SK-N-SH treated with all-trans-retinoic acid at 6 μM for 48 hours (cell line): ENCODE measurements at regions not wholly inside any gene's neighbourhood (a gene's known extent, or its start where the extent isn't known, plus 50 kb on each side); places are given as distances from the start of the nearest gene placed in this dataset.

ENCODE experiments used
- CSDC2 ChIP-seq: fragments of 250-450 bp; sonication (Bioruptor Pico); IDR thresholded peaks from 2 replicates; pipeline ENCODE4 v1.5.0; 2020; ENCODE audit warnings: mild to moderate bottlenecking, moderate library complexity
- GLIS3 ChIP-seq: fragments of 250-450 bp; sonication (Bioruptor Pico); IDR thresholded peaks from 2 replicates; pipeline ENCODE4 v1.5.0; 2020; ENCODE audit warnings: mild to moderate bottlenecking, moderate library complexity
- ISL1 ChIP-seq: fragments of 250-450 bp; sonication (Bioruptor Pico); IDR thresholded peaks from 2 replicates; pipeline ENCODE4 v2.1.2; 2022; ENCODE audit warnings: mild to moderate bottlenecking, moderate library complexity
- PPARA ChIP-seq: fragments of 250-450 bp; sonication (Bioruptor Pico); IDR thresholded peaks from 2 replicates; pipeline ENCODE4 v1.5.0; 2020; ENCODE audit warnings: mild to moderate bottlenecking, borderline replicate concordance
- RARB ChIP-seq: fragments of 250-450 bp; sonication (Bioruptor Pico); IDR thresholded peaks from 2 replicates; pipeline ENCODE4 v1.8.0; 2021; ENCODE audit warnings: mild to moderate bottlenecking, moderate library complexity
- ZNF565 ChIP-seq: fragments of 450-650 bp; formaldehyde crosslinking; conservative IDR thresholded peaks from 2 replicates; pipeline ENCODE4 v1.5.0; 2020; ENCODE audit warnings: low read depth, mild to moderate bottlenecking, moderate library complexity
- ZNF70 ChIP-seq: fragments of 450-650 bp; formaldehyde crosslinking; IDR thresholded peaks from 2 replicates; pipeline ENCODE4 v1.5.0; 2020; ENCODE audit warnings: mild to moderate bottlenecking, moderate library complexity
- TF ChIP-seq, protein P1 (sequence below): fragments of 250-450 bp; sonication (Bioruptor Pico); IDR thresholded peaks from 2 replicates; pipeline ENCODE4 v1.5.1; 2020; ENCODE audit warnings: low read depth, mild to moderate bottlenecking, moderate library complexity
- TF ChIP-seq, protein P2 (sequence below): fragments of 250-450 bp; sonication (Bioruptor Pico); IDR thresholded peaks from 2 replicates; pipeline ENCODE4 v1.5.1; 2021; ENCODE audit warnings: mild to moderate bottlenecking, moderate library complexity
- TF ChIP-seq, protein P3 (sequence below): fragments of 250-450 bp; sonication (Bioruptor Pico); IDR thresholded peaks from 2 replicates; pipeline ENCODE4 v1.8.0; 2020; ENCODE audit warnings: mild to moderate bottlenecking, moderate library complexity, borderline replicate concordance
- TF ChIP-seq, protein P4 (sequence below): fragments of 250-450 bp; sonication (Bioruptor Pico); IDR thresholded peaks from 2 replicates; pipeline ENCODE4 v1.8.0; 2021; ENCODE audit warnings: low read depth, mild to moderate bottlenecking, moderate library complexity, borderline replicate concordance

DNA sequence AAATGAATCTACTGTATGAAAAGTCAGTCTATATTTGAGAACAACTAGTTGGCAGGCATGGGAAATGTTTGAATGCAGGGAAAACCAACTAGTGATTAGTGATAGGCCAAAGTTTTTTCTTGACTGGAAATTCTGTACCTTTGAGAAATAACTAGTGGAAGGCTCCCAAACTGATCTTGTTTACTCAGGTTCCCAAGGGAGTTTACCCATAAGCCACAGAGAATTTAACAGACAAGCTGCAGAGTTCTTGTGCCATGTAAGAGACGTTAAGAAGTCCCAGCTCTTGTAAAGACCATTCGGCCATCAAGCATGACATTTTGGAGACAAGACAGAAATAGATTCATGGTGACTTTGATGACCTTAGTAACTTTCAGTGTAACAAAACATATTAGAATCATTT, 1882.8 kb upstream of the SEL1L start:
- TF ChIP-seq, protein P1, sequence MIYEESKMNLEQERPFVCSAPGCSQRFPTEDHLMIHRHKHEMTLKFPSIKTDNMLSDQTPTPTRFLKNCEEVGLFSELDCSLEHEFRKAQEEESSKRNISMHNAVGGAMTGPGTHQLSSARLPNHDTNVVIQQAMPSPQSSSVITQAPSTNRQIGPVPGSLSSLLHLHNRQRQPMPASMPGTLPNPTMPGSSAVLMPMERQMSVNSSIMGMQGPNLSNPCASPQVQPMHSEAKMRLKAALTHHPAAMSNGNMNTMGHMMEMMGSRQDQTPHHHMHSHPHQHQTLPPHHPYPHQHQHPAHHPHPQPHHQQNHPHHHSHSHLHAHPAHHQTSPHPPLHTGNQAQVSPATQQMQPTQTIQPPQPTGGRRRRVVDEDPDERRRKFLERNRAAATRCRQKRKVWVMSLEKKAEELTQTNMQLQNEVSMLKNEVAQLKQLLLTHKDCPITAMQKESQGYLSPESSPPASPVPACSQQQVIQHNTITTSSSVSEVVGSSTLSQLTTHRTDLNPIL (CRISPR knock-in tag), result no peak
- TF ChIP-seq RARB (CRISPR knock-in tag), result no peak
- TF ChIP-seq ZNF70, result no peak
- TF ChIP-seq, protein P2, sequence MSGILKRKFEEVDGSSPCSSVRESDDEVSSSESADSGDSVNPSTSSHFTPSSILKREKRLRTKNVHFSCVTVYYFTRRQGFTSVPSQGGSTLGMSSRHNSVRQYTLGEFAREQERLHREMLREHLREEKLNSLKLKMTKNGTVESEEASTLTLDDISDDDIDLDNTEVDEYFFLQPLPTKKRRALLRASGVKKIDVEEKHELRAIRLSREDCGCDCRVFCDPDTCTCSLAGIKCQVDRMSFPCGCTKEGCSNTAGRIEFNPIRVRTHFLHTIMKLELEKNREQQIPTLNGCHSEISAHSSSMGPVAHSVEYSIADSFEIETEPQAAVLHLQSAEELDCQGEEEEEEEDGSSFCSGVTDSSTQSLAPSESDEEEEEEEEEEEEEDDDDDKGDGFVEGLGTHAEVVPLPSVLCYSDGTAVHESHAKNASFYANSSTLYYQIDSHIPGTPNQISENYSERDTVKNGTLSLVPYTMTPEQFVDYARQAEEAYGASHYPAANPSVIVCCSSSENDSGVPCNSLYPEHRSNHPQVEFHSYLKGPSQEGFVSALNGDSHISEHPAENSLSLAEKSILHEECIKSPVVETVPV (CRISPR knock-in tag), result no peak
- TF ChIP-seq ZNF565, result no peak
- no peak for TF ChIP-seq ISL1 (CRISPR knock-in tag)
- TF ChIP-seq, protein P3, sequence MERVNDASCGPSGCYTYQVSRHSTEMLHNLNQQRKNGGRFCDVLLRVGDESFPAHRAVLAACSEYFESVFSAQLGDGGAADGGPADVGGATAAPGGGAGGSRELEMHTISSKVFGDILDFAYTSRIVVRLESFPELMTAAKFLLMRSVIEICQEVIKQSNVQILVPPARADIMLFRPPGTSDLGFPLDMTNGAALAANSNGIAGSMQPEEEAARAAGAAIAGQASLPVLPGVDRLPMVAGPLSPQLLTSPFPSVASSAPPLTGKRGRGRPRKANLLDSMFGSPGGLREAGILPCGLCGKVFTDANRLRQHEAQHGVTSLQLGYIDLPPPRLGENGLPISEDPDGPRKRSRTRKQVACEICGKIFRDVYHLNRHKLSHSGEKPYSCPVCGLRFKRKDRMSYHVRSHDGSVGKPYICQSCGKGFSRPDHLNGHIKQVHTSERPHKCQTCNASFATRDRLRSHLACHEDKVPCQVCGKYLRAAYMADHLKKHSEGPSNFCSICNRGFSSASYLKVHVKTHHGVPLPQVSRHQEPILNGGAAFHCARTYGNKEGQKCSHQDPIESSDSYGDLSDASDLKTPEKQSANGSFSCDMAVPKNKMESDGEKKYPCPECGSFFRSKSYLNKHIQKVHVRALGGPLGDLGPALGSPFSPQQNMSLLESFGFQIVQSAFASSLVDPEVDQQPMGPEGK (CRISPR knock-in tag), result no peak
- TF ChIP-seq, protein P4, sequence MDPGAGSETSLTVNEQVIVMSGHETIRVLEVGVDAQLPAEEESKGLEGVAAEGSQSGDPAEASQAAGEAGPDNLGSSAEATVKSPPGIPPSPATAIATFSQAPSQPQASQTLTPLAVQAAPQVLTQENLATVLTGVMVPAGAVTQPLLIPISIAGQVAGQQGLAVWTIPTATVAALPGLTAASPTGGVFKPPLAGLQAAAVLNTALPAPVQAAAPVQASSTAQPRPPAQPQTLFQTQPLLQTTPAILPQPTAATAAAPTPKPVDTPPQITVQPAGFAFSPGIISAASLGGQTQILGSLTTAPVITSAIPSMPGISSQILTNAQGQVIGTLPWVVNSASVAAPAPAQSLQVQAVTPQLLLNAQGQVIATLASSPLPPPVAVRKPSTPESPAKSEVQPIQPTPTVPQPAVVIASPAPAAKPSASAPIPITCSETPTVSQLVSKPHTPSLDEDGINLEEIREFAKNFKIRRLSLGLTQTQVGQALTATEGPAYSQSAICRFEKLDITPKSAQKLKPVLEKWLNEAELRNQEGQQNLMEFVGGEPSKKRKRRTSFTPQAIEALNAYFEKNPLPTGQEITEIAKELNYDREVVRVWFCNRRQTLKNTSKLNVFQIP, result no peak
- TF ChIP-seq PPARA (CRISPR knock-in tag), result no peak
- TF ChIP-seq GLIS3 (CRISPR knock-in tag), result no peak
- TF ChIP-seq CSDC2 (CRISPR knock-in tag), result no peak
